Endothelial cell of umbilical vein (primary cell): ENCODE measurements at regions not wholly inside any gene's neighbourhood (a gene's known extent, or its start where the extent isn't known, plus 50 kb on each side); places are given as distances from the start of the nearest gene placed in this dataset.

Source experiments
- BruUV-seq: library from RNA; stranded (reverse); fragments of 400-500 nt; replicated peaks from 2 replicates; lab custom pipeline; 2021; lab: Mats Ljungman, UMichigan
- CTCF ChIA-PET: fragments of 300-600, 350-600 bp; sonication (Branson Sonifier 250); formaldehyde crosslinking; loops from one replicate; lab custom pipeline; 2021; ENCODE audit warnings: antibody characterized with exemption, inconsistent platforms; lab: Charles Lee
- POLR2A ChIA-PET: fragments of 300-600, 350-600 bp; sonication (Branson Sonifier 250); formaldehyde crosslinking; loops from one replicate; lab custom pipeline; 2021; ENCODE audit warnings: antibody characterized with exemption, inconsistent platforms; lab: Charles Lee
- DNase-seq: peaks from one replicate; pipeline ENCODE4 v3.0.0-alpha.2; 2011; ENCODE audit warnings: low read depth, low spot score
- FAIRE-seq: peaks from 2 replicates; lab custom pipeline; 2011; peaks lifted over from hg19 to GRCh38; lab: Jason Lieb, UNC
- H2AFZ ChIP-seq: 2 replicates; pipeline ENCODE4 v1.6.0; 2012; ENCODE audit warnings: low read depth, low read length, control low read depth, inconsistent platforms
- H3K27ac ChIP-seq: 2 replicates; pipeline ENCODE4 v1.5.1; 2011; ENCODE audit warnings: low read depth, mild to moderate bottlenecking, control low read depth, low read length, moderate library complexity; ENCODE audit not compliant: insufficient read depth
- H3K27me3 ChIP-seq, 2 experiments: 2 replicates each; pipeline versions ENCODE4 v1.6.0 to v1.6.1; 2011; ENCODE audit warnings: low read length in 2 of 2, mixed read lengths in 1 of 2; ENCODE audit not compliant: control insufficient read depth in 2 of 2, insufficient read depth in 2 of 2
- H3K36me3 ChIP-seq, 2 experiments: 2 replicates in 1 of 2; 3 replicates in 1 of 2; pipeline ENCODE4 v1.5.1; 2011; ENCODE audit warnings: low read length in 2 of 2, mild to moderate bottlenecking in 1 of 2, moderate library complexity in 1 of 2; ENCODE audit not compliant: control insufficient read depth in 2 of 2, insufficient read depth in 2 of 2; ENCODE audit errors: extremely low read depth in 1 of 2
- H3K4me1 ChIP-seq: 3 replicates; pipeline ENCODE4 v1.5.1; 2011; ENCODE audit warnings: mild to moderate bottlenecking, low read length; ENCODE audit not compliant: control insufficient read depth, insufficient read depth; ENCODE audit errors: extremely low read depth
- H3K4me2 ChIP-seq: 2 replicates; pipeline ENCODE4 v1.6.1; 2011; ENCODE audit warnings: low read length, control low read depth, mixed read lengths; ENCODE audit not compliant: insufficient read depth
- H3K4me3 ChIP-seq, 3 experiments: fragments of 200-600 bp in 1 of 3; sonication (generic), shearing (Covaris generic) in 1 of 3; replicated peaks in 1 of 3; 2 replicates each; pipeline ENCODE4 v1.5.1; 2011 to 2016; ENCODE audit warnings: control low read depth in 3 of 3, low read length in 3 of 3, mild to moderate bottlenecking in 2 of 3, inconsistent platforms in 1 of 3, low read depth in 1 of 3, moderate library complexity in 1 of 3; ENCODE audit not compliant: insufficient read depth in 1 of 3
- H3K79me2 ChIP-seq: 2 replicates; pipeline ENCODE4 v1.6.0; 2012; ENCODE audit warnings: low read length, inconsistent platforms; ENCODE audit not compliant: control insufficient read depth, insufficient read depth
- H3K9ac ChIP-seq: replicated peaks from 2 replicates; pipeline ENCODE3; 2011; ENCODE audit warnings: low read length, control low read depth; ENCODE audit not compliant: insufficient read depth; ENCODE audit errors: extremely low read depth
- H3K9me1 ChIP-seq: replicated peaks from 3 replicates; pipeline ENCODE4 v1.6.0; 2011; ENCODE audit warnings: mild to moderate bottlenecking, low read length; ENCODE audit not compliant: control insufficient read depth, insufficient read depth; ENCODE audit errors: extremely low read depth
- H3K9me3 ChIP-seq: replicated peaks from 2 replicates; pipeline ENCODE4 v1.5.1; 2012; ENCODE audit warnings: low read length, inconsistent platforms; ENCODE audit not compliant: control insufficient read depth, insufficient read depth
- H4K20me1 ChIP-seq: replicated peaks from 2 replicates; pipeline ENCODE3; 2011; ENCODE audit warnings: mild to moderate bottlenecking, low read length; ENCODE audit not compliant: control insufficient read depth, insufficient read depth; ENCODE audit errors: extremely low read depth
- CTCF ChIP-seq, 2 donors: IDR thresholded peaks; 1 replicate in 1 of 2; 2 replicates in 1 of 2; pipeline ENCODE4 v1.5.1; 2011; ENCODE audit warnings: low read length in 2 of 2, mild to moderate bottlenecking in 2 of 2, moderate library complexity in 2 of 2, control low read depth in 1 of 2, inconsistent platforms in 1 of 2, low read depth in 1 of 2; ENCODE audit not compliant: insufficient read depth in 1 of 2; ENCODE audit errors: extremely low read depth in 1 of 2
- EZH2 ChIP-seq: IDR thresholded peaks from 2 replicates; pipeline ENCODE4 v1.6.1; 2012; ENCODE audit warnings: borderline replicate concordance, low read depth, mild to moderate bottlenecking, moderate library complexity, low read length, inconsistent platforms; ENCODE audit not compliant: severe bottlenecking
- FOS ChIP-seq: IDR thresholded peaks from 2 replicates; pipeline ENCODE4 v1.6.1; 2011; ENCODE audit warnings: mild to moderate bottlenecking, low read length, moderate library complexity, borderline replicate concordance; ENCODE audit not compliant: insufficient read depth
- GATA2 ChIP-seq: IDR thresholded peaks from 2 replicates; pipeline ENCODE4 v1.7.0; 2011; ENCODE audit warnings: low read depth, mild to moderate bottlenecking, moderate library complexity, mixed read lengths, low read length; ENCODE audit not compliant: insufficient read length, insufficient read depth
- MAX ChIP-seq: IDR thresholded peaks from 2 replicates; pipeline ENCODE4 v1.6.1; 2011; ENCODE audit not compliant: insufficient read depth, insufficient read length
- MYC ChIP-seq: IDR thresholded peaks from one replicate; pipeline ENCODE4 v1.6.1; 2011; ENCODE audit warnings: mild to moderate bottlenecking, low read depth, low read length
- POLR2AphosphoS5 ChIP-seq: IDR thresholded peaks from 2 replicates; pipeline ENCODE4 v1.6.1; 2012; ENCODE audit warnings: low read depth, mild to moderate bottlenecking, control low read depth, low read length, moderate library complexity; ENCODE audit not compliant: insufficient read depth
- dilution Hi-C: fragments of 300-500 bp; cut with MboI; formaldehyde crosslinking; loops from one replicate; pipeline ENCODE4 v1.15.0; 2019; ENCODE audit warnings: low sequenced_read_pairs; ENCODE audit not compliant: extremely low pct_ligation_motif_present
- intact Hi-C: fragments of 100-400 bp; cut with micrococcal nuclease; formaldehyde crosslinking; loops from one replicate; pipeline ENCODE4 v1.10.0; 2022

DNA sequence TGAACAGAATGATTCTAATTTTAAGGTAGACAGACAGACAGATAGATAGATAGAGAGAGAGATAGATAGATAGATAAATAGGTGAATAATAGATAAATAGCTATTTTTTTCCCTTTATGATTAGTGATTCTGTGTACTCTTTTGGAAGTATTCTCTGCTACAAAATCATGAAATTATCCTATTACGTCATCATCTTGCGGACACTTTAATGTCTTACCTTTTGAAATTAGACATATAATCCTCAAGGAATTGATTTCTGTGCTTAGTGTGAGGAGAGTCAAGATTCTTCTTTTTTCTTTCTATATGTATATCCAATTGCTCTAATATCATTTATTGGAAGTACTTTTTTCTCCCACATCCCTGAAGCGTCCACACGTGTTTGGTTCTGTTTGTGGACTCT, 215.2 kb downstream of the SCG2 start:
- dilution Hi-C loops: no loop called here
- intact Hi-C loops: no loop called here
- TF ChIP-seq POLR2AphosphoS5 (no peak), FOS (no peak), CTCF (IDR thresholded peaks at IDR 0.05; ENCODE audit: extremely low read depth in 1 of 2, insufficient read depth in 1 of 2, low read depth in 1 of 2, low read length in 2 of 2) (no peak), MYC (no peak), GATA2 (no peak), MAX (no peak), EZH2 (no peak)
- H3K4me2 ChIP-seq: no peak overlapping the region
- no peak overlapping the region for H3K4me3 ChIP-seq
- H3K36me3 ChIP-seq: no peaks in the 10 kb centered on the region
- CTCF ChIA-PET: no interaction called here
- H3K79me2 ChIP-seq: no peaks in the 10 kb centered on the region
- peaks cover 0 to 3% of the 10 kb centered on the region in 2 experiments for H3K27me3 ChIP-seq
- no peak for FAIRE-seq
- no peak overlapping the region for H2AFZ ChIP-seq
- no peaks in the 10 kb centered on the region for H3K9me1 ChIP-seq
- no peaks in the 10 kb centered on the region for H3K9me3 ChIP-seq
- no peaks in the 10 kb centered on the region for H4K20me1 ChIP-seq
- POLR2A ChIA-PET: no interaction called here
- no peak for DNase-seq
- BruUV-seq: no TSS peak
- H3K9ac ChIP-seq: no peak overlapping the region
- H3K27ac ChIP-seq: no peak overlapping the region
- H3K4me1 ChIP-seq: no peaks in the 10 kb centered on the region
